HK-2 (cell line): ENCODE measurements at regions not wholly inside any gene's neighbourhood (a gene's known extent, or its start where the extent isn't known, plus 50 kb on each side); places are given as distances from the start of the nearest gene placed in this dataset.

Experiments used
- DNase-seq: peaks from one replicate; pipeline ENCODE4 v3.0.0-alpha.2; 2018; ENCODE audit not compliant: unreplicated experiment

- no peak for DNase-seq
These were observed 55.0 kb upstream of the FGGY start for GRCh38 chr1:59241909-59242308.

GRCh38 chr1:59242370-59242769 is 54.5 kb upstream of the FGGY start:
- DNase-seq = no peak

GRCh38 chr1:59243550-59243949 is 53.3 kb upstream of the FGGY start:
- no peak for DNase-seq

- no peak for DNase-seq
These were observed 52.9 kb upstream of the FGGY start for GRCh38 chr1:59243978-59244377.

- no peak for DNase-seq
These were observed 52.0 kb upstream of the FGGY start for GRCh38 chr1:59244891-59245290.
